GM18511 (cell line): ENCODE measurements at regions not wholly inside any gene's neighbourhood (a gene's known extent, or its start where the extent isn't known, plus 50 kb on each side); places are given as distances from the start of the nearest gene placed in this dataset.

Source experiments
- ATAC-seq: cut with Tn5 transposase; IDR thresholded peaks from one replicate; pipeline ENCODE4 v1.9.1; 2021; ENCODE audit warnings: mild to moderate bottlenecking, moderate library complexity; ENCODE audit not compliant: unreplicated experiment

DNA sequence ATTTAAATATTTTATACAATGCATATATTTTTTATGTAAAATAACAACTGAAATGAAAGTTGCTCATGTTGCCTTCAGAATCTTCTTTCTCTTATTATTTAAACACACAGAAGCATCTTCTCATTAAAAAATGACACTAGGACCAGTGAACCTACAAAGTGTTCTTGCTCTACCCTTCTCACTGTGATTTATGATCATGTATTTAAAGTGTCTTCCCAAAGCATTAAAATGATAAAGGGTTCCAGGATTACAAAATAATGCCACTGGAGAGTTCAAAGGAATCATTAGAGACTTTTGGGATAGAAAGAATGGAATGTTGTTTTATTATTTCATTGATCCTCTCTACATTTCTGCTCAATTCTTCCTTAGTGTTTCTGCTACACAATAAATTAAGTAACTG is 643.6 kb upstream of the SLITRK1 start:
- ATAC-seq = no peak

GRCh38 chr13:84524586-84524985 is 642.3 kb upstream of the SLITRK1 start:
- ATAC-seq = no peak

DNA sequence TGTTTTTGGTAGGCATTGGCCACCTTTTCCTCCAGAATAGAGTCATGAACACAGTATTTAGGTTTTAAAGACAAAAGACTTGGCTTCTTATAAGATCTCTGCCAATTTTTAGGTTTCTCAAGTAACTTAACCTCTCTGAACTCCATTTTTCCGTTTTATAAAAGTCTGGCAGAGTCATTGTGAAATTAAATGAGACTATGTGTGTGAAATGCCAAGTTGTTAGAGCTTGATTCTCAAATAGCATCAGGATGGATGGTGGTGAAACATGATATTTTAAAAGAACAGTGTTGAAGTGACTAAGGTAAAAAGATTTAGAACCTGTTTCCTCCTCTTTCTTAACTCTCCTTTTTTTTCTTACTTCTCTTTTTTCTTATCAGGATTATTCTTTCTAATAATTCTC is 617.7 kb upstream of the SLITRK1 start:
- no peak for ATAC-seq

GRCh38 chr13:84497613-84498012 is 615.3 kb upstream of the SLITRK1 start:
- ATAC-seq = no peak

DNA sequence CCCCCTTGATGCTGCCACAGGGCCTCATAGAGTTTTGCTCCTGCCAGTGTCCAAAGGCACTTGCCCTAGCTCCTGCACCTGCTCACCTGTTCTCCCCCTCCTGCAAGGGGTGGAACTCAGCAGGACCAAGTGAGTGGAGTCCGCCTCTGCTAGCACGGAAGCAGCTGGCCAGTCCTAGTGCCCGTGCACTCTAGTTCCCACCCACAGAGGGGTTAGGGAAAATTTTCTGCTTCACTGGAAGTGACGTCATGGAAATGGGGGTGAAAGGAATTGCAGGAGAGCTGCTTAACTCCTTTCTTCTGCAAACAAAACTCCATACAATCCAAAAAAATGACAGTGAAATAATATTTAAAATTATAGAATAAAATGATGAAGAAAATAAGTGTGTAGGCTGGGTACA is 609.7 kb upstream of the SLITRK1 start:
- no peak for ATAC-seq

DNA sequence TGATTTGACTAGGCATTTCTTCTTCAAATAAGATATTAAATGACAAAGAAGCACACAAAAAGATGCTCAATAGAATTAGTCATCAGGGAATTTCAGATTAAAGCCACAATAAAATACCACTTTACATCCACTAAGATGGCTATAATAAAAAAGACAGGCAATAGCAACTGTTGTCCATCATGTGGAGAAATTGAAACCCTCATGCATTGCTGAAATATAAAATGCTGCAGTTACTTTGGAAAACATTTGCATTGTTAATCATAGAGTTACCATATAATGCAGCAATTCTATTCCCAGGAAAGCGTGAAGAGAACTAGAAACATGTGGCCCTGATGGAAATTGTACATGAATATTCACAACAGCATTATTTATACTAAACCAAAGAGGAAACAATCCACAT is 605.5 kb upstream of the SLITRK1 start:
- no peak for ATAC-seq

DNA sequence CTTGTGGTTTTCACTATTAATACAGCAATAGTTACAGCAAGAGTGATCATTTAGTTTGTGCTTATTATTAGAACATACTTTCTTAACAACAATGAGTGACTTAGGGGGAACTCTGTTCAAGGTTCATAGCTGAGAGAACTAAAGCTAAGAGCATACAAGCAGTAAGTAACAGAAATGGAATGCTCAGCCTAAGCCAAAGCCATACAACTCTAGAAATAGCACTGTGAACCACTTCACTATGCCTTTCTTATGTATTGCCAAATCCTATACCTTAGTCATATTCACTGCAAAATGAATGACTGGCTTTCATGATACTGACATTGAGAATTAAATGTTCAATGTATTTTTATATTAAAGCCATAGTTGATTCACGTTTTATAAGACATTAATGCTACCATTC is 599.7 kb upstream of the SLITRK1 start:
- ATAC-seq = no peak

- no peak for ATAC-seq
Observed at GRCh38 chr13:84479656-84480055, 597.4 kb upstream of the SLITRK1 start.

- no peak for ATAC-seq
Observed at GRCh38 chr13:84470528-84470927, 588.3 kb upstream of the SLITRK1 start.

DNA sequence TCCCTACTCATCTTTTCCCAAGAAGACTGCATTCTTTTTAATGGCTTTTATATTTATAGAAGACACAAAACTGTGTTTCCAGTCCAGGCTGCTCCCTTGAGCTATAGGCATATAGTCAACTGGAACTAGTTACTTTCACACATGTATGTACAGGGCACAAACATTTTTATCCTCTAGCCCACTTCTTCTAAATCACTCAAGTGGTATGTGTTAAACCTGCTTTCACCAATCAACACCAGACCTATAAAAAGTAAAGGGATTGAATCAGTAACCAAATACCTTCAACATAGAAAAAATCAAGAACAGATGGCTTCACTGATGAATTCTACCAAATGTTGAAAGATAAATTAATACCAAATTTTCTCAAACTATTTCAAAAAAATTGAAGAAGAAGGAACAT is 584.2 kb upstream of the SLITRK1 start:
- no peak for ATAC-seq

DNA sequence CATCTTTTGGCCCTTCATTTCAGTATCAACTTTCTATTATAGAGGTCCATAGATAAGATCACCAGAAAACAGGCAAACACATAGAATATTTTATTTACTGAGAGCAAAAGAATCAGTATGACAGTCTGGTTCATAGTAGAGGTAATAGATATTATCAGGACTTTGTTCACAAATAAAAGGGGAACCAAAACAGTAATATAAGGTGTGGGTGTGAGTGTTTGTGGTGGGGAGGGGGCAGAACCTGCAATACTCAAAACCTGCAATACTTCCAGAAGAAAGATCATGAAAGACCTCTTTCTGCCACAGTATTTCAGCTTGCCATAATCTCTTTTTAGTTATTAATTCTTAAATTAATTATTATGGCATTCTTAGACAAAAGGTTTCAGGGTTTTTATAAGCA is 578.7 kb upstream of the SLITRK1 start:
- ATAC-seq = no peak

- no peak for ATAC-seq
Observed at GRCh38 chr13:84455143-84455905, 573.0 kb upstream of the SLITRK1 start.

- ATAC-seq = no peak
Observed at GRCh38 chr13:84447640-84447978, 565.3 kb upstream of the SLITRK1 start.

- no peak for ATAC-seq
Observed at GRCh38 chr13:84446972-84447639, 564.8 kb upstream of the SLITRK1 start.

GRCh38 chr13:84445776-84446175 is 563.5 kb upstream of the SLITRK1 start:
- ATAC-seq = no peak

GRCh38 chr13:84443463-84443862 is 561.2 kb upstream of the SLITRK1 start:
- ATAC-seq = no peak

DNA sequence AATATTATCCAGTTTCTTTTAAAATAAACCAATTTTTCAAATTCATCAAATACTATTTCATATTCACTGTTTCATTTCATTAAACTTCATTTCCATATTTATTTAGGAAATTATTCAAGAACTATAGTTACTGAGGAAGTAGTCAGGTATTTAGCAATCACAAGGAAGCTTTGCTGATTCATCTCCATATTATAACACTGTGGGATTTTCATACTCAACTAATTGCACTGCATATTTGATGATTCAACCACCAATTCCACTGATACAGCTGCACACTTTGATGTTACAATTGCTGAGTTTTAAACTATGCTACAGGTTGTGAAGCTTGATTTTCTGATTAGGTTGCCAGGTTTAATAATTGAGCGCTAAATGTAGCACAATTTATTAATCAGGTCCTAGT is 556.8 kb upstream of the SLITRK1 start:
- ATAC-seq = no peak

DNA sequence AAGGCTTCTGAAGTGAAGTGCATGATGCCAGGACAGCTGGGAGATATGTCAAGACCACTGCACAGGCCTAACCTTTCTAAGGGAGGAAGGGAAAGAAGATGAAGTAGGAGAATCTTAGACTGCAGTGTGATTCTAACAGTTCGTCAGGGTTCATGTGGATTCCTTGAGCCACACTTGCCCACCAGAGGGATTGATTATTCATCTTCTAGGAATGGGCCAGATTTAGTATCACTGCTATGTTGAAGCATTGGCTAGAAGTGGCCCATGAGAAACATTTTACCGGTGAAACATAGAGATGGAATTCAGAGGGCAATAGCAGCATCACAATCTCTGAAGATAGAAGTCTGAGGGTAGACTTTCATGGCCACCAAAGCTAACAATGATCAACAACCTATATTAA is 550.8 kb upstream of the SLITRK1 start:
- ATAC-seq = no peak

- no peak for ATAC-seq
Observed at GRCh38 chr13:84431646-84432045, 549.4 kb upstream of the SLITRK1 start.

DNA sequence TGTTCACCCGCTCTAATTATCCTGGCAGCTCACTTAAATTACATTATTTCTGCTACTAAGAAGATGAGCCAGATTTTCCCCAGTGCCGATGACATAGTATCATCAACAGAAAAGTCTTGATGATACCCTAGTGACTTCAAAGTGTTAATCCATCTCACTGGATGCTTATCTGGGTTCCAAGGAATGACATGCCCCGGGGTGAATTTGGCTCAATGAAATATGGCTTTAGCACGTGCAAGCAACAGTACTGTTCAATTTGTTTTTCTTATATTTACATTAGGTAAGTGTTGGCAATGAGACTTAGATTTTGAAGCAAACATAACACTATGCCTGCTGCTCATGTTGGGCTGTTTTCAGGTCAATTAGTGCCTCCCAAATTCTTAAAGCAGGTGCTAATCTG is 548.2 kb upstream of the SLITRK1 start:
- no peak for ATAC-seq

- no peak for ATAC-seq
Observed at GRCh38 chr13:84430015-84430414, 547.7 kb upstream of the SLITRK1 start.

GRCh38 chr13:84418041-84418440 is 535.8 kb upstream of the SLITRK1 start:
- ATAC-seq = no peak

DNA sequence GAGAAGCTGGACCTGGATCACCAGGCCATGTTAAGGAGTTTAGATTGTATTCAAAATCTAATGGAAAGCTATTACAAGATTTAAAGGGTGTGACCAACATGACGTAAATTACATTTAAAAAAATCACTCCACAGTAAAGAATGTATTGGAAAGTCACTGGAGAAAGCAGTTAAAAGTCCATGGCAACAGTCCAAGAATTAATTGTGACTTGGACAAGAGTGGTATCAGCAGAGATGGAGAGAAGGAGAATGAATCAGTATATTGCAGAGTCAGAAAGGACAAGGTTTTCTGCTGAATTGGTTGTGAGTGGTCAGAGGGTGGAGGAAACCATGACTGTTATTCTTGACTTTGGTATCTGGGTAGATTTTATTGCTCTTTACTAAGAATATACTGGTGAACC is 535.1 kb upstream of the SLITRK1 start:
- no peak for ATAC-seq
